ENCODE measurements at regions not wholly inside any gene's neighbourhood (a gene's known extent, or its start where the extent isn't known, plus 50 kb on each side); places are given as distances from the start of the nearest gene placed in this dataset.
"Not testable (repeated sequence)": the region's sequence is repeated elsewhere in the genome, so short reads cannot be mapped to it uniquely, and the experiment has no call there.

DNA sequence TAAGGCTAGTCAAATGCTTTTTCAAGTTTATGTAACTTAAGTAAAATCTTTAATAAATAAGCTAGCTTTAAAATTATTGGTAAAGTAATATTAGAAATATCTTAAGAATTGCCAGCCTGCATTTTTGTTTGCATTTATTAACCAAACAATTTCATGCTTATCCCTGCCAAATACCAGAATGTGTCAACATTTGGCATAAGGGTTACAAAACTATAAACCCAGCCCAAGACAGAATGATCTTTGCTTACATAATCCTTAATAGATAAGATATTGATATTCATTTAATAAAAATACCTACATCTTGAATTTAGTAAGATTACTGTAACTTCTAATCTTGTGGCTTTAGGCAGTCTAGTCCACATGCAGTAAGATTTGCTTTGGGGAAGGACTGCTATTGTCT lies 290.3 kb downstream of the XPNPEP1 start:
- not testable (repeated sequence) for H3K27ac ChIP-seq (ENCODE audit: low read length); H3K79me2 ChIP-seq (replicated peaks; ENCODE audit: insufficient read depth, low read length); H3K9ac ChIP-seq (ENCODE audit: low read length); H3K9me3 ChIP-seq (ENCODE audit: low read length); H3K9me2 ChIP-seq (ENCODE audit: insufficient read depth, low read length); H3F3A ChIP-seq (ENCODE audit: insufficient read depth, low read length, poor library complexity, severe bottlenecking); H3K4me3 ChIP-seq (ENCODE audit: low read length); H3K36me3 ChIP-seq (ENCODE audit: insufficient read depth, low read length); H4K20me1 ChIP-seq (ENCODE audit: insufficient read depth); H2AFZ ChIP-seq (ENCODE audit: low read depth, low read length); H3K27me3 ChIP-seq (ENCODE audit: insufficient read depth, low read depth, low read length); H3K4me2 ChIP-seq (ENCODE audit: low read length)

DNA sequence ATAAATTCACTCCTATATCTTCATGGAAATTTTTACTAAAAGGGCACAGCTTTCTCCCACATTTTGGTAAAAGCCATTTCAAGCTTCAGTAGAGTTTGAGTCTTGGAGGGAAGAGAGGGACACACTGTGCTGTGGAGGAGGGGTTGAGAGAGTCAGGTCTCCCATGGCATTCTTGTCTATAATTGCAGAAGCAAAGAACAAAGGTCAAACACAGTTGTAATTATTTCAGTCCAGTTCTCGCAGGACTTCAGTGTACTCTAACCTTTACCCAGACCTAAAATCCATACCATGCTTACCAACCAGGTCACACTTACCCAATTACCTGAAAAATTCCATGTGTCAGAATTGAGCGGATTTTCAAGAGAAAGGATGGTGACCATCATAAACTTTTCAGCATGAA lies 298.4 kb downstream of the XPNPEP1 start:
- H3K79me2 ChIP-seq (replicated peaks; ENCODE audit: insufficient read depth, low read length), result no peaks in the 10 kb centered on the region
- no peak overlapping the region for H3K27ac ChIP-seq (ENCODE audit: low read length)
- no peak overlapping the region for H3K4me2 ChIP-seq (ENCODE audit: low read length)
- H3K4me3 ChIP-seq (ENCODE audit: low read length), result no peak overlapping the region
- H3K9me2 ChIP-seq (ENCODE audit: insufficient read depth, low read length), result no peaks in the 10 kb centered on the region
- no peaks in the 10 kb centered on the region for H3F3A ChIP-seq (ENCODE audit: insufficient read depth, low read length, poor library complexity, severe bottlenecking)
- no peak overlapping the region for H3K9ac ChIP-seq (ENCODE audit: low read length)
- H4K20me1 ChIP-seq (ENCODE audit: insufficient read depth), result no peaks in the 10 kb centered on the region
- no peaks in the 10 kb centered on the region for H3K9me3 ChIP-seq (ENCODE audit: low read length)
- TF ChIP-seq SMC3 (conservative IDR thresholded peaks at IDR 0.05; ENCODE audit: poor library complexity) (no peak), POLR2AphosphoS5 (IDR thresholded peaks at IDR 0.05) (no peak), RAD21 (conservative IDR thresholded peaks at IDR 0.05) (no peak), MXI1 (conservative IDR thresholded peaks at IDR 0.05; ENCODE audit: poor library complexity, severe bottlenecking) (no peak), EP300 (conservative IDR thresholded peaks at IDR 0.05; ENCODE audit: poor library complexity, severe bottlenecking) (no peak), CTCF (IDR thresholded peaks at IDR 0.05; ENCODE audit: poor library complexity, severe bottlenecking) (no peak), EZH2 (IDR thresholded peaks at IDR 0.05; ENCODE audit: borderline replicate concordance, insufficient read depth, low read length, poor library complexity, severe bottlenecking) (no peak), TAF1 (IDR thresholded peaks at IDR 0.05; ENCODE audit: low read depth) (no peak)
- TF ChIP-seq, protein P1, sequence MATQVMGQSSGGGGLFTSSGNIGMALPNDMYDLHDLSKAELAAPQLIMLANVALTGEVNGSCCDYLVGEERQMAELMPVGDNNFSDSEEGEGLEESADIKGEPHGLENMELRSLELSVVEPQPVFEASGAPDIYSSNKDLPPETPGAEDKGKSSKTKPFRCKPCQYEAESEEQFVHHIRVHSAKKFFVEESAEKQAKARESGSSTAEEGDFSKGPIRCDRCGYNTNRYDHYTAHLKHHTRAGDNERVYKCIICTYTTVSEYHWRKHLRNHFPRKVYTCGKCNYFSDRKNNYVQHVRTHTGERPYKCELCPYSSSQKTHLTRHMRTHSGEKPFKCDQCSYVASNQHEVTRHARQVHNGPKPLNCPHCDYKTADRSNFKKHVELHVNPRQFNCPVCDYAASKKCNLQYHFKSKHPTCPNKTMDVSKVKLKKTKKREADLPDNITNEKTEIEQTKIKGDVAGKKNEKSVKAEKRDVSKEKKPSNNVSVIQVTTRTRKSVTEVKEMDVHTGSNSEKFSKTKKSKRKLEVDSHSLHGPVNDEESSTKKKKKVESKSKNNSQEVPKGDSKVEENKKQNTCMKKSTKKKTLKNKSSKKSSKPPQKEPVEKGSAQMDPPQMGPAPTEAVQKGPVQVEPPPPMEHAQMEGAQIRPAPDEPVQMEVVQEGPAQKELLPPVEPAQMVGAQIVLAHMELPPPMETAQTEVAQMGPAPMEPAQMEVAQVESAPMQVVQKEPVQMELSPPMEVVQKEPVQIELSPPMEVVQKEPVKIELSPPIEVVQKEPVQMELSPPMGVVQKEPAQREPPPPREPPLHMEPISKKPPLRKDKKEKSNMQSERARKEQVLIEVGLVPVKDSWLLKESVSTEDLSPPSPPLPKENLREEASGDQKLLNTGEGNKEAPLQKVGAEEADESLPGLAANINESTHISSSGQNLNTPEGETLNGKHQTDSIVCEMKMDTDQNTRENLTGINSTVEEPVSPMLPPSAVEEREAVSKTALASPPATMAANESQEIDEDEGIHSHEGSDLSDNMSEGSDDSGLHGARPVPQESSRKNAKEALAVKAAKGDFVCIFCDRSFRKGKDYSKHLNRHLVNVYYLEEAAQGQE (IDR thresholded peaks at IDR 0.05; ENCODE audit: borderline replicate concordance), result no peak
- no peaks in the 10 kb centered on the region for H3K27me3 ChIP-seq (ENCODE audit: insufficient read depth, low read depth, low read length)
- H2AFZ ChIP-seq (ENCODE audit: low read depth, low read length), result no peak overlapping the region
- H3K36me3 ChIP-seq (ENCODE audit: insufficient read depth, low read length), result no peaks in the 10 kb centered on the region

GRCh38 chr10:109622566-109622965 lies 300.7 kb downstream of the XPNPEP1 start:
- Histone ChIP-seq H4K20me1 (ENCODE audit: insufficient read depth) (no peaks in the 10 kb centered on the region), H3K9ac (ENCODE audit: low read length) (no peak overlapping the region), H3K36me3 (ENCODE audit: insufficient read depth, low read length) (no peaks in the 10 kb centered on the region), H3F3A (ENCODE audit: insufficient read depth, low read length, poor library complexity, severe bottlenecking) (no peaks in the 10 kb centered on the region), H3K4me2 (ENCODE audit: low read length) (no peak overlapping the region), H3K4me3 (ENCODE audit: low read length) (peak overlapping the region; percentile 9), H2AFZ (ENCODE audit: low read depth, low read length) (no peak overlapping the region), H3K27me3 (ENCODE audit: insufficient read depth, low read depth, low read length) (no peaks in the 10 kb centered on the region), H3K9me3 (ENCODE audit: low read length) (no peaks in the 10 kb centered on the region), H3K27ac (ENCODE audit: low read length) (no peak overlapping the region), H3K79me2 (replicated peaks; ENCODE audit: insufficient read depth, low read length) (no peaks in the 10 kb centered on the region), H3K9me2 (ENCODE audit: insufficient read depth, low read length) (no peaks in the 10 kb centered on the region)
- TF ChIP-seq EP300 (conservative IDR thresholded peaks at IDR 0.05; ENCODE audit: poor library complexity, severe bottlenecking), result peak; percentile 38
- TF ChIP-seq POLR2AphosphoS5 (IDR thresholded peaks at IDR 0.05), result peak; percentile 51
- TF ChIP-seq MXI1 (conservative IDR thresholded peaks at IDR 0.05; ENCODE audit: poor library complexity, severe bottlenecking), result no peak
